Duodenal mucosa (tissue), 2 donors: ENCODE measurements at regions not wholly inside any gene's neighbourhood (a gene's known extent, or its start where the extent isn't known, plus 50 kb on each side); places are given as distances from the start of the nearest gene placed in this dataset.

ENCODE experiments used
- H3K27ac ChIP-seq: one replicate; pipeline ENCODE4 v1.7.0; 2013; ENCODE audit warnings: low read depth, low read length
- H3K27me3 ChIP-seq, 2 donors: one replicate each; pipeline ENCODE4 v1.7.0; 2013; ENCODE audit warnings: low read length in 2 of 2, control low read depth in 1 of 2; ENCODE audit not compliant: insufficient read depth in 2 of 2, control insufficient read depth in 1 of 2
- H3K36me3 ChIP-seq, 2 donors: one replicate each; pipeline ENCODE4 v1.7.0; 2013; ENCODE audit warnings: low read length in 2 of 2, control low read depth in 1 of 2; ENCODE audit not compliant: insufficient read depth in 2 of 2, control insufficient read depth in 1 of 2
- H3K4me1 ChIP-seq, 2 donors: one replicate each; pipeline ENCODE4 v1.7.0; 2013; ENCODE audit warnings: low read length in 2 of 2, control low read depth in 1 of 2; ENCODE audit not compliant: insufficient read depth in 2 of 2, control insufficient read depth in 1 of 2
- H3K4me3 ChIP-seq, 2 donors: one replicate each; pipeline ENCODE4 v1.7.0; 2013; ENCODE audit warnings: low read length in 2 of 2, low read depth in 1 of 2
- H3K9ac ChIP-seq, 2 donors: one replicate each; pipeline ENCODE4 v1.7.0; 2013; ENCODE audit warnings: low read length in 2 of 2, low read depth in 1 of 2
- H3K9me3 ChIP-seq, 2 donors: one replicate each; pipeline ENCODE4 v1.7.0; 2013; ENCODE audit warnings: low read length in 2 of 2, control low read depth in 1 of 2; ENCODE audit not compliant: control insufficient read depth in 1 of 2

DNA sequence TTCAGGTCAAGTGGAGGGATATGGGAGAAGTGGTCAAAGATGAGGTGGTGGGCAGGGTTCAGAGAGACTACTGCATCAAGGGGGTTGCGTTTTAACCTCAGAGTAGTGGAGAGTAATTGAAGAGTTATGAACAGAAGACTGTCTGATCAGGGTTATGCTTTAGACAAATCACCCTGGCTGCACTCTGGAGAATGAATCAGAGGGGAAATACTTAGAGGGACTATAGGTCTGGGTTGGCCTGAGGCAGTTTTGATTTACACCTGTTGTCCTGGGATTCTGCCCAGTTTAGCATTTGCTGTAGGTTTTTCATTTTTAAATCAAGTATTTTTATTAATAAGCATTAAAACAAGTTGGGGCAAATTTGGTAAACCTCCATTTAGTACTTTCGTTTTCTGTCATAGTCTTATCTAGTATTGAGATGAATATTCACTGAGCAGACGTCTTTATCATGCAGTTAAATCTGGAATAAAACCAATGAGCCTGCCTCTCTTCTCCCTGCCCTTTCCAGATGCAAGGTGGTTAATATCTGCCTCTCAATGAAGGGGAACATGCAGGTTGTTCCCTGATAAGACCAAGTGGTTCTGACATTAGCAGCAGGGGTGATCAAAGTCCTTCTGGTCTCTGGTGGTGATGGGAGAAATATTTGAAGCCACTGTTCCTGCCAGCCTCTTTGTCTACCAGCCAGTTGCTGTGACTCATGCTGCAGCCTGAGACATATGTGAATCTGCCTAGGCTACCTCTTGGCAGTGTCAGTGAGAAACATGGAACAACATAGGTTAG, 116.0 kb upstream of the RPS6KA3 start:
- H3K4me1 ChIP-seq, result peaks cover 14 to 15% of the 10 kb centered on the region in 2 donors
- H3K27me3 ChIP-seq, result no peaks in the 10 kb centered on the region
- H3K27ac ChIP-seq, result no peak overlapping the region
- no peaks in the 10 kb centered on the region for H3K36me3 ChIP-seq
- no peaks in the 10 kb centered on the region for H3K9me3 ChIP-seq
- no peak overlapping the region for H3K4me3 ChIP-seq
- no peak overlapping the region for H3K9ac ChIP-seq

DNA sequence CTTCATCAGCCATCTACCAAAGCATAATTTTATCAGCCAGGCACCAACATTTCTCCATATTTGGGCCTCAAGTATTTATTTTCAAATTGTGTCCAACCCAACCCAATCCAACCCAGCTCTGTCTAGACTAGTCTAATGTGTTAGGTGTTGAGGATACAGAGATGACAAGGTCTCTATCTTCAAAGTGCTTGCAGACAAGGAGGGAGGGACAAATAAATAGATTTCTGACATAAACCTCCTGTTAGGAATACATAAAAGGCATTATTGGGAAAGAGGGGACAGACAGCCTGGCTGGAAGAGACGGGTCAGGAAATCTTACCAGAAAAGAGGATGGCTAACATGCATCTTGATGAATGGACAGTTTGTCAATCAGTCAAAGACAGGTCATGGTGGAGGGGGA, 115.4 kb upstream of the RPS6KA3 start:
- no peak overlapping the region for H3K4me3 ChIP-seq
- H3K4me1 ChIP-seq, result peaks cover 14 to 15% of the 10 kb centered on the region in 2 donors
- no peak overlapping the region for H3K27ac ChIP-seq
- H3K27me3 ChIP-seq, result no peaks in the 10 kb centered on the region
- H3K9me3 ChIP-seq, result no peaks in the 10 kb centered on the region
- H3K36me3 ChIP-seq, result no peaks in the 10 kb centered on the region
- no peak overlapping the region for H3K9ac ChIP-seq

DNA sequence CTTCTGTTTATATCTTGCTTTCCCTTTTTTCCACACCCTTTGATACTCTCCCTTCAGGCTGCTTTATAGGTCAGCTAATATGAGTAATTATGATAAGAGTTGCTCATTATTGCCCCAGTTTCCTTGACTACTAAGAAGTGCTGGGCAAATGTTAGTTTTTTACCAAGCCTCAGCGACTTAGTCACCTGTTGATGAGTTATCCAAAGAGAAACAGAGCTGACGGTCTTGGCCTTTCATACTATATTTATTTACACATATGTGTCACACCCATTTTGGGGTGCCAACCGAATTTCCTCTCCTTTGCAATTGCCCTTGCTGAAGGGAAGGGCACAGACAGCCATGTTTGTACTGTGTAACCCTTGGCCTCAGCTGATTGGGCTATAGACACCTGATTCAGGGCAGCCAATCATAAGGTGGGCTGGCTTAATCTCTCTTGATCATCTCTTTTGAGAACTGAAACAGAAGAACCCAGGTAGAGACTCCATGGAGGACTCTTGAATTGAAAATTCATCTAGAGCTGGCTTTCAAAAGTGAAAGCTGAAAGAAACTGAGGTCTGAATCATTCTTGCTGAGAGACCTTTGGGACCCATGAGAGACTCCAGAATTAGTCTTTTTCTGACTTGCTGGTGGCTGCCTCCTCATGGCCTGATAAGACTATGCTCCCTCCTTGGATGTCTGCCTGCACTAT, 111.7 kb upstream of the RPS6KA3 start:
- peak overlapping the region in 1 of 2 donors; percentile 15 for H3K4me3 ChIP-seq
- H3K27ac ChIP-seq, result no peak overlapping the region
- H3K27me3 ChIP-seq, result no peaks in the 10 kb centered on the region
- H3K9me3 ChIP-seq, result no peaks in the 10 kb centered on the region
- H3K36me3 ChIP-seq, result no peaks in the 10 kb centered on the region
- no peak overlapping the region for H3K9ac ChIP-seq
- peaks cover 19 to 23% of the 10 kb centered on the region in 2 donors for H3K4me1 ChIP-seq

- Histone ChIP-seq H3K27ac (no peak overlapping the region), H3K9ac (no peak overlapping the region), H3K4me3 (no peak overlapping the region), H3K9me3 (no peaks in the 10 kb centered on the region), H3K27me3 (no peaks in the 10 kb centered on the region), H3K36me3 (no peaks in the 10 kb centered on the region), H3K4me1 (peaks cover 15 to 24% of the 10 kb centered on the region in 2 donors)
Observed at GRCh38 chrX:20374900-20375438, 108.3 kb upstream of the RPS6KA3 start.

- Histone ChIP-seq H3K9ac (no peak overlapping the region), H3K4me3 (no peak overlapping the region), H3K36me3 (no peaks in the 10 kb centered on the region), H3K4me1 (peaks cover 15 to 20% of the 10 kb centered on the region in 2 donors), H3K27ac (no peak overlapping the region), H3K27me3 (no peaks in the 10 kb centered on the region), H3K9me3 (no peaks in the 10 kb centered on the region)
Observed at GRCh38 chrX:20374450-20374849, 107.7 kb upstream of the RPS6KA3 start.

GRCh38 chrX:20373063-20373462, 106.4 kb upstream of the RPS6KA3 start:
- Histone ChIP-seq H3K4me3 (no peak overlapping the region), H3K9me3 (no peaks in the 10 kb centered on the region), H3K36me3 (no peaks in the 10 kb centered on the region), H3K4me1 (peaks cover 15 to 19% of the 10 kb centered on the region in 2 donors), H3K27ac (no peak overlapping the region), H3K9ac (no peak overlapping the region), H3K27me3 (no peaks in the 10 kb centered on the region)

GRCh38 chrX:20372533-20372932, 105.8 kb upstream of the RPS6KA3 start:
- H3K4me3 ChIP-seq, result no peak overlapping the region
- H3K27ac ChIP-seq, result no peak overlapping the region
- no peaks in the 10 kb centered on the region for H3K27me3 ChIP-seq
- no peaks in the 10 kb centered on the region for H3K36me3 ChIP-seq
- no peak overlapping the region for H3K9ac ChIP-seq
- no peaks in the 10 kb centered on the region for H3K9me3 ChIP-seq
- H3K4me1 ChIP-seq, result peaks cover 15 to 19% of the 10 kb centered on the region in 2 donors

DNA sequence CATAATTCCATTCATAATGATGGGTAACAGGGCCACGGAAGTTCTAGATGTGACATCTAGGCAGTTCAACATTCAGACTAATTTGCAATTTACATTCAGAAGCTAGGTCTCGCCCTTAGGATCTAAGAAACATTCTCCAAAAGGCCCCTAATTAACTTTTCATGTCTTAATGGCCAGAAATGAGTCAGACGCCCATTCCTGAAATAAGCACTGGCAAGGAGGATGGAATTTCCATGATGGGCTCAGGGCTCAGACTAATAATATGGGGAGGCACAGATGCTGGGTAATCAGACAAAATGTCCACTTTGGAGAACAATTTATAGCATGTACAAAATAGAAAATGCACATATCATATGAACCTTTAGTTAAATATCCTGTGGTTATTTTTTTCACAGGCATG, 102.8 kb upstream of the RPS6KA3 start:
- H3K27me3 ChIP-seq, result no peaks in the 10 kb centered on the region
- H3K4me1 ChIP-seq, result peaks cover 13 to 18% of the 10 kb centered on the region in 2 donors
- no peak overlapping the region for H3K27ac ChIP-seq
- H3K36me3 ChIP-seq, result no peaks in the 10 kb centered on the region
- H3K9ac ChIP-seq, result no peak overlapping the region
- H3K4me3 ChIP-seq, result no peak overlapping the region
- H3K9me3 ChIP-seq, result no peaks in the 10 kb centered on the region

DNA sequence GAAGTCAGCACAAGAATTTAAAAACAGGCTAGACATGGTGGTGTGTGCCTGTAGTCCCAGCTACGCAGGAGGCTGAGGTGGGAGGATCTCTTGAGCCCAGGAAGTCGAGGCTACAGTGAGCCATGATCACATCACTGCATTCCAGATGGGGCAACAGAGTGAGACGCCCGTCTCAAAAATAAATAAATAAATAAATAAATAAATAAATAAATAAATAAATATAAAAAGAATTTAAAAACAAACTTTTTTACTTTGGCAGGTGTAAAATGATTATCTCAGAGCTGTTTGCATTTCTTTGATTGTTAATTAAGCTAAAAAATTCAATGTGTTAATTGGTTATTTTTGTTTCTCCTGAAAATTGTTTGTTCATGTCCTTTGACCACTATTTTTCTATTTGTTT, 97.5 kb upstream of the RPS6KA3 start:
- Histone ChIP-seq H3K27me3 (no peaks in the 10 kb centered on the region), H3K36me3 (no peaks in the 10 kb centered on the region), H3K4me3 (no peak overlapping the region), H3K9me3 (no peaks in the 10 kb centered on the region), H3K27ac (no peak overlapping the region), H3K9ac (no peak overlapping the region), H3K4me1 (peaks cover 20 to 25% of the 10 kb centered on the region in 2 donors)

DNA sequence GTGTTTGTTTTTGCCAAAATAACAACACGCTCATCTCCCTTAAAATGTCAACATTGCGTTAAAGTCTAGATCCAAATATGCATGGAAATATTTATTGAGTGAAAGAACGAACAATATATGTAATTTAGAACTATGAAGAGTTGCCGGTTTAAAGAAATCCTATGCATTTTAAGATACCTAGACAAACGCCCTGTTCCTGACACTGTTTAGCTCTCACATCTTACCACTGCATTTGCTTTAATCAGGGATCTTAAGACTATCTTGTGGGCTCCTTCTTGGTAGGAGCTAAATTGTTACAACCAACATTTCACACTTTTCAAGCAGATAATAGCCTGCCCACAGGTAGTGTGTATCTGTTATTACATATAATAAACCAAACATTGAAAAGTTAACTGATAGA, 96.6 kb upstream of the RPS6KA3 start:
- Histone ChIP-seq H3K4me3 (no peak overlapping the region), H3K27me3 (no peaks in the 10 kb centered on the region), H3K36me3 (no peaks in the 10 kb centered on the region), H3K27ac (no peak overlapping the region), H3K9me3 (no peaks in the 10 kb centered on the region), H3K4me1 (peaks cover 20 to 25% of the 10 kb centered on the region in 2 donors), H3K9ac (peak overlapping the region in 1 of 2 donors; percentile 39)
